Glutamatergic neuron (in vitro differentiated cells): ENCODE measurements at regions not wholly inside any gene's neighbourhood (a gene's known extent, or its start where the extent isn't known, plus 50 kb on each side); places are given as distances from the start of the nearest gene placed in this dataset.

Experiments used
- DNase-seq: peaks from one replicate; pipeline ENCODE4 v3.0.0; 2022
- H3K27ac Mint-ChIP-seq: one replicate; pipeline ENCODE4 v1.8.0; 2020; ENCODE audit warnings: mild to moderate bottlenecking, mixed read lengths, inconsistent platforms; ENCODE audit not compliant: unreplicated experiment
- H3K27me3 Mint-ChIP-seq: one replicate; pipeline ENCODE4 v1.8.0; 2020; ENCODE audit warnings: mild to moderate bottlenecking, moderate library complexity, mixed read lengths, inconsistent platforms; ENCODE audit not compliant: unreplicated experiment
- H3K36me3 Mint-ChIP-seq: one replicate; pipeline ENCODE4 v1.8.0; 2020; ENCODE audit warnings: mild to moderate bottlenecking, mixed read lengths, inconsistent platforms; ENCODE audit not compliant: unreplicated experiment
- H3K4me1 Mint-ChIP-seq: one replicate; pipeline ENCODE4 v1.8.0; 2020; ENCODE audit warnings: mild to moderate bottlenecking, low read depth, mixed read lengths, inconsistent platforms; ENCODE audit not compliant: unreplicated experiment
- H3K4me3 Mint-ChIP-seq: one replicate; pipeline ENCODE4 v1.8.0; 2020; ENCODE audit warnings: mild to moderate bottlenecking, mixed read lengths, inconsistent platforms; ENCODE audit not compliant: unreplicated experiment
- H3K9me3 Mint-ChIP-seq: one replicate; pipeline ENCODE4 v1.8.0; 2020; ENCODE audit warnings: mild to moderate bottlenecking, moderate library complexity, mixed read lengths, inconsistent platforms; ENCODE audit not compliant: unreplicated experiment
- CTCF ChIP-seq: fragments of 200-600 bp; sonication (generic); IDR thresholded peaks from one replicate; pipeline ENCODE4 v1.5.0; 2021; ENCODE audit not compliant: partially characterized antibody, unreplicated experiment

GRCh38 chr2:147408357-147408756 lies 436.5 kb upstream of the ACVR2A start:
- H3K27ac Mint-ChIP-seq, result no peak overlapping the region
- no peaks in the 10 kb centered on the region for H3K4me1 Mint-ChIP-seq
- DNase-seq, result no peak
- no peaks in the 10 kb centered on the region for H3K27me3 Mint-ChIP-seq
- H3K9me3 Mint-ChIP-seq, result peaks cover 11% of the 10 kb centered on the region
- no peak overlapping the region for H3K4me3 Mint-ChIP-seq
- H3K36me3 Mint-ChIP-seq, result peaks cover 23% of the 10 kb centered on the region
- no peak for TF ChIP-seq CTCF

GRCh38 chr2:147405651-147406050 lies 439.2 kb upstream of the ACVR2A start:
- Mint-ChIP-seq H3K4me3 (no peak overlapping the region), H3K4me1 (peaks cover 2% of the 10 kb centered on the region), H3K27ac (no peak overlapping the region), H3K27me3 (peaks cover 2% of the 10 kb centered on the region), H3K36me3 (peaks cover under 1% of the 10 kb centered on the region), H3K9me3 (peaks cover 3% of the 10 kb centered on the region)
- no peak for TF ChIP-seq CTCF
- no peak for DNase-seq

- no peak overlapping the region for H3K27ac Mint-ChIP-seq
- no peak for DNase-seq
- no peaks in the 10 kb centered on the region for H3K36me3 Mint-ChIP-seq
- peaks cover 2% of the 10 kb centered on the region for H3K27me3 Mint-ChIP-seq
- no peak overlapping the region for H3K4me3 Mint-ChIP-seq
- H3K9me3 Mint-ChIP-seq, result no peaks in the 10 kb centered on the region
- no peak for TF ChIP-seq CTCF
- H3K4me1 Mint-ChIP-seq, result peaks cover 2% of the 10 kb centered on the region
Measured at GRCh38 chr2:147398996-147399395, 445.8 kb upstream of the ACVR2A start.

- H3K36me3 Mint-ChIP-seq, result no peaks in the 10 kb centered on the region
- H3K4me3 Mint-ChIP-seq, result no peak overlapping the region
- DNase-seq, result no peak
- H3K9me3 Mint-ChIP-seq, result no peaks in the 10 kb centered on the region
- H3K4me1 Mint-ChIP-seq, result peaks cover 2% of the 10 kb centered on the region
- H3K27me3 Mint-ChIP-seq, result peaks cover 2% of the 10 kb centered on the region
- TF ChIP-seq CTCF, result no peak
- H3K27ac Mint-ChIP-seq, result no peak overlapping the region
Measured at GRCh38 chr2:147398301-147398700, 446.5 kb upstream of the ACVR2A start.

GRCh38 chr2:147396890-147397289 lies 447.9 kb upstream of the ACVR2A start:
- Mint-ChIP-seq H3K27ac (no peak overlapping the region), H3K4me1 (peaks cover 2% of the 10 kb centered on the region)
- TF ChIP-seq CTCF, result no peak

More at GRCh38 chr2:147396890-147397289, 447.9 kb upstream of the ACVR2A start:
- H3K9me3 Mint-ChIP-seq, result no peaks in the 10 kb centered on the region
- peaks cover 2% of the 10 kb centered on the region for H3K27me3 Mint-ChIP-seq
- H3K36me3 Mint-ChIP-seq, result no peaks in the 10 kb centered on the region
- DNase-seq, result no peak
- H3K4me3 Mint-ChIP-seq, result no peak overlapping the region
